OCI-LY1 (cell line): ENCODE measurements at regions not wholly inside any gene's neighbourhood (a gene's known extent, or its start where the extent isn't known, plus 50 kb on each side); places are given as distances from the start of the nearest gene placed in this dataset.

Experiments used
- H2AFZ ChIP-seq: fragments of 200-600 bp; sonication (generic), shearing (Covaris generic); 2 replicates; pipeline ENCODE4 v1.6.0; 2014; ENCODE audit warnings: antibody characterized with exemption, mild to moderate bottlenecking, low read length
- H3F3A ChIP-seq: fragments of 200-600 bp; sonication (generic), shearing (Covaris generic); 2 replicates; pipeline ENCODE4 v1.6.0; 2014; ENCODE audit warnings: mild to moderate bottlenecking, antibody characterized with exemption, low read length, moderate library complexity; ENCODE audit not compliant: insufficient read depth
- H3K27ac ChIP-seq: fragments of 200-600 bp; sonication (generic); 2 replicates; pipeline ENCODE4 v1.5.1; 2014; ENCODE audit warnings: low read length, mixed run types, mild to moderate bottlenecking, low read depth; ENCODE audit not compliant: poor library complexity, severe bottlenecking
- H3K27me3 ChIP-seq: fragments of 200-600 bp; sonication (generic); 2 replicates; pipeline ENCODE4 v1.6.0; 2014; ENCODE audit warnings: antibody characterized with exemption, mild to moderate bottlenecking, low read length, moderate library complexity; ENCODE audit not compliant: insufficient read depth
- H3K36me3 ChIP-seq: fragments of 200-600 bp; sonication (generic); 2 replicates; pipeline ENCODE4 v1.6.1; 2014; ENCODE audit warnings: mild to moderate bottlenecking, antibody characterized with exemption, low read length, moderate library complexity, mixed read lengths; ENCODE audit not compliant: insufficient read depth
- H3K4me1 ChIP-seq: fragments of 200-600 bp; sonication (generic); 2 replicates; pipeline ENCODE4 v1.5.1; 2014; ENCODE audit warnings: mild to moderate bottlenecking, low read length, moderate library complexity; ENCODE audit not compliant: insufficient read depth, severe bottlenecking
- H3K4me2 ChIP-seq: fragments of 200-600 bp; sonication (generic), shearing (Covaris generic); 2 replicates; pipeline ENCODE4 v1.6.1; 2014; ENCODE audit warnings: low read length
- H3K4me3 ChIP-seq: fragments of 200-600 bp; sonication (generic); 2 replicates; pipeline ENCODE4 v1.5.1; 2014; ENCODE audit warnings: low read length, low read depth, mild to moderate bottlenecking, mixed read lengths; ENCODE audit not compliant: poor library complexity, severe bottlenecking
- H3K79me2 ChIP-seq: fragments of 200-600 bp; shearing (Covaris generic); 2 replicates; pipeline ENCODE4 v1.6.1; 2016; ENCODE audit warnings: mixed run types, low read length, mixed read lengths; ENCODE audit not compliant: insufficient read depth
- H3K9ac ChIP-seq: fragments of 200-600 bp; sonication (generic), shearing (Covaris generic); 2 replicates; pipeline ENCODE4 v1.6.1; 2014; ENCODE audit warnings: mild to moderate bottlenecking, low read length, mixed read lengths
- H3K9me2 ChIP-seq: fragments of 200-600 bp; sonication (generic), shearing (Covaris generic); 2 replicates; pipeline ENCODE4 v1.6.1; 2014; ENCODE audit warnings: low read depth, mild to moderate bottlenecking, low read length, mixed read lengths
- H3K9me3 ChIP-seq: fragments of 200-600 bp; shearing (Covaris generic); 2 replicates; pipeline ENCODE4 v1.6.1; 2014; ENCODE audit warnings: low read length, mixed read lengths
- H4K20me1 ChIP-seq: fragments of 200-600 bp; sonication (generic), shearing (Covaris generic); 2 replicates; pipeline ENCODE4 v1.6.0; 2016; ENCODE audit warnings: mild to moderate bottlenecking, low read length; ENCODE audit not compliant: insufficient read depth
- CTCF ChIP-seq: fragments of 200-600 bp; sonication (generic), shearing (Covaris generic); IDR thresholded peaks from 2 replicates; pipeline ENCODE4 v1.5.1; 2017; ENCODE audit warnings: mild to moderate bottlenecking, antibody characterized with exemption, low read length, moderate library complexity, mixed read lengths
- EZH2 ChIP-seq: fragments of 200-600 bp; sonication (generic), shearing (Covaris generic); IDR thresholded peaks from 2 replicates; pipeline ENCODE4 v1.8.0; 2017; ENCODE audit warnings: borderline replicate concordance, mixed run types, mild to moderate bottlenecking, antibody characterized with exemption, low read length, moderate library complexity, mixed read lengths

- H3F3A ChIP-seq, result no peaks in the 10 kb centered on the region
- no peaks in the 10 kb centered on the region for H3K27me3 ChIP-seq
- no peaks in the 10 kb centered on the region for H3K36me3 ChIP-seq
- no peaks in the 10 kb centered on the region for H3K9me2 ChIP-seq
- H4K20me1 ChIP-seq, result no peaks in the 10 kb centered on the region
- no peak overlapping the region for H3K4me3 ChIP-seq
- no peak overlapping the region for H3K4me2 ChIP-seq
- no peaks in the 10 kb centered on the region for H3K9me3 ChIP-seq
- TF ChIP-seq CTCF, result no peak
- TF ChIP-seq EZH2, result no peak
- no peak overlapping the region for H3K9ac ChIP-seq
- no peaks in the 10 kb centered on the region for H3K4me1 ChIP-seq
- no peak overlapping the region for H2AFZ ChIP-seq
- H3K27ac ChIP-seq, result no peak overlapping the region
- no peaks in the 10 kb centered on the region for H3K79me2 ChIP-seq
Measured at GRCh38 chr11:92837595-92837994, 131.9 kb upstream of the MTNR1B start.

GRCh38 chr11:92838759-92839310, 130.6 kb upstream of the MTNR1B start:
- H3K9me3 ChIP-seq, result no peaks in the 10 kb centered on the region
- H3K4me3 ChIP-seq, result no peak overlapping the region
- no peak overlapping the region for H3K4me2 ChIP-seq
- H3F3A ChIP-seq, result no peaks in the 10 kb centered on the region
- no peaks in the 10 kb centered on the region for H3K9me2 ChIP-seq
- H2AFZ ChIP-seq, result no peak overlapping the region
- no peak overlapping the region for H3K27ac ChIP-seq
- TF ChIP-seq CTCF (no peak), EZH2 (no peak)
- no peaks in the 10 kb centered on the region for H3K4me1 ChIP-seq
- H3K27me3 ChIP-seq, result no peaks in the 10 kb centered on the region
- H3K36me3 ChIP-seq, result no peaks in the 10 kb centered on the region
- H4K20me1 ChIP-seq, result no peaks in the 10 kb centered on the region
- H3K79me2 ChIP-seq, result no peaks in the 10 kb centered on the region
- no peak overlapping the region for H3K9ac ChIP-seq

- no peaks in the 10 kb centered on the region for H3K9me3 ChIP-seq
- no peak overlapping the region for H3K9ac ChIP-seq
- H3K27ac ChIP-seq, result no peak overlapping the region
- H3K4me3 ChIP-seq, result no peak overlapping the region
- H3F3A ChIP-seq, result no peaks in the 10 kb centered on the region
- H3K4me2 ChIP-seq, result no peak overlapping the region
- no peaks in the 10 kb centered on the region for H3K9me2 ChIP-seq
- no peak overlapping the region for H2AFZ ChIP-seq
- H3K36me3 ChIP-seq, result no peaks in the 10 kb centered on the region
- TF ChIP-seq CTCF (no peak), EZH2 (no peak)
- no peaks in the 10 kb centered on the region for H3K27me3 ChIP-seq
- no peaks in the 10 kb centered on the region for H3K79me2 ChIP-seq
- H4K20me1 ChIP-seq, result no peaks in the 10 kb centered on the region
- no peaks in the 10 kb centered on the region for H3K4me1 ChIP-seq
Measured at GRCh38 chr11:92839450-92839849, 130.0 kb upstream of the MTNR1B start.
